Endothelial cell of umbilical vein (primary cell): ENCODE measurements at regions not wholly inside any gene's neighbourhood (a gene's known extent, or its start where the extent isn't known, plus 50 kb on each side); places are given as distances from the start of the nearest gene placed in this dataset.

Experiments used
- BruUV-seq: library from RNA; stranded (reverse); fragments of 400-500 nt; replicated peaks from 2 replicates; lab custom pipeline; 2021; lab: Mats Ljungman, UMichigan
- CTCF ChIA-PET: fragments of 300-600, 350-600 bp; sonication (Branson Sonifier 250); formaldehyde crosslinking; loops from one replicate; lab custom pipeline; 2021; ENCODE audit warnings: antibody characterized with exemption, inconsistent platforms; lab: Charles Lee
- POLR2A ChIA-PET: fragments of 300-600, 350-600 bp; sonication (Branson Sonifier 250); formaldehyde crosslinking; loops from one replicate; lab custom pipeline; 2021; ENCODE audit warnings: antibody characterized with exemption, inconsistent platforms; lab: Charles Lee
- DNase-seq: peaks from one replicate; pipeline ENCODE4 v3.0.0-alpha.2; 2011; ENCODE audit warnings: low read depth, low spot score
- FAIRE-seq: peaks from 2 replicates; lab custom pipeline; 2011; peaks lifted over from hg19 to GRCh38; lab: Jason Lieb, UNC
- H2AFZ ChIP-seq: 2 replicates; pipeline ENCODE4 v1.6.0; 2012; ENCODE audit warnings: low read depth, low read length, control low read depth, inconsistent platforms
- H3K27ac ChIP-seq: 2 replicates; pipeline ENCODE4 v1.5.1; 2011; ENCODE audit warnings: low read depth, mild to moderate bottlenecking, control low read depth, low read length, moderate library complexity; ENCODE audit not compliant: insufficient read depth
- H3K27me3 ChIP-seq, 2 experiments: 2 replicates each; pipeline versions ENCODE4 v1.6.0 to v1.6.1; 2011; ENCODE audit warnings: low read length in 2 of 2, mixed read lengths in 1 of 2; ENCODE audit not compliant: control insufficient read depth in 2 of 2, insufficient read depth in 2 of 2
- H3K36me3 ChIP-seq, 2 experiments: 2 replicates in 1 of 2; 3 replicates in 1 of 2; pipeline ENCODE4 v1.5.1; 2011; ENCODE audit warnings: low read length in 2 of 2, mild to moderate bottlenecking in 1 of 2, moderate library complexity in 1 of 2; ENCODE audit not compliant: control insufficient read depth in 2 of 2, insufficient read depth in 2 of 2; ENCODE audit errors: extremely low read depth in 1 of 2
- H3K4me1 ChIP-seq: 3 replicates; pipeline ENCODE4 v1.5.1; 2011; ENCODE audit warnings: mild to moderate bottlenecking, low read length; ENCODE audit not compliant: control insufficient read depth, insufficient read depth; ENCODE audit errors: extremely low read depth
- H3K4me2 ChIP-seq: 2 replicates; pipeline ENCODE4 v1.6.1; 2011; ENCODE audit warnings: low read length, control low read depth, mixed read lengths; ENCODE audit not compliant: insufficient read depth
- H3K4me3 ChIP-seq, 3 experiments: fragments of 200-600 bp in 1 of 3; sonication (generic), shearing (Covaris generic) in 1 of 3; replicated peaks in 1 of 3; 2 replicates each; pipeline ENCODE4 v1.5.1; 2011 to 2016; ENCODE audit warnings: control low read depth in 3 of 3, low read length in 3 of 3, mild to moderate bottlenecking in 2 of 3, inconsistent platforms in 1 of 3, low read depth in 1 of 3, moderate library complexity in 1 of 3; ENCODE audit not compliant: insufficient read depth in 1 of 3
- H3K79me2 ChIP-seq: 2 replicates; pipeline ENCODE4 v1.6.0; 2012; ENCODE audit warnings: low read length, inconsistent platforms; ENCODE audit not compliant: control insufficient read depth, insufficient read depth
- H3K9ac ChIP-seq: replicated peaks from 2 replicates; pipeline ENCODE3; 2011; ENCODE audit warnings: low read length, control low read depth; ENCODE audit not compliant: insufficient read depth; ENCODE audit errors: extremely low read depth
- H3K9me1 ChIP-seq: replicated peaks from 3 replicates; pipeline ENCODE4 v1.6.0; 2011; ENCODE audit warnings: mild to moderate bottlenecking, low read length; ENCODE audit not compliant: control insufficient read depth, insufficient read depth; ENCODE audit errors: extremely low read depth
- H3K9me3 ChIP-seq: replicated peaks from 2 replicates; pipeline ENCODE4 v1.5.1; 2012; ENCODE audit warnings: low read length, inconsistent platforms; ENCODE audit not compliant: control insufficient read depth, insufficient read depth
- H4K20me1 ChIP-seq: replicated peaks from 2 replicates; pipeline ENCODE3; 2011; ENCODE audit warnings: mild to moderate bottlenecking, low read length; ENCODE audit not compliant: control insufficient read depth, insufficient read depth; ENCODE audit errors: extremely low read depth
- EZH2 ChIP-seq: IDR thresholded peaks from 2 replicates; pipeline ENCODE4 v1.6.1; 2012; ENCODE audit warnings: borderline replicate concordance, low read depth, mild to moderate bottlenecking, moderate library complexity, low read length, inconsistent platforms; ENCODE audit not compliant: severe bottlenecking
- FOS ChIP-seq: IDR thresholded peaks from 2 replicates; pipeline ENCODE4 v1.6.1; 2011; ENCODE audit warnings: mild to moderate bottlenecking, low read length, moderate library complexity, borderline replicate concordance; ENCODE audit not compliant: insufficient read depth
- GATA2 ChIP-seq: IDR thresholded peaks from 2 replicates; pipeline ENCODE4 v1.7.0; 2011; ENCODE audit warnings: low read depth, mild to moderate bottlenecking, moderate library complexity, mixed read lengths, low read length; ENCODE audit not compliant: insufficient read length, insufficient read depth
- JUN ChIP-seq: IDR thresholded peaks from 2 replicates; pipeline ENCODE4 v1.6.1; 2011; ENCODE audit warnings: borderline replicate concordance, low read depth; ENCODE audit not compliant: insufficient read length, insufficient read depth
- MAX ChIP-seq: IDR thresholded peaks from 2 replicates; pipeline ENCODE4 v1.6.1; 2011; ENCODE audit not compliant: insufficient read depth, insufficient read length
- MYC ChIP-seq: IDR thresholded peaks from one replicate; pipeline ENCODE4 v1.6.1; 2011; ENCODE audit warnings: mild to moderate bottlenecking, low read depth, low read length
- POLR2A ChIP-seq: IDR thresholded peaks from 2 replicates; pipeline ENCODE4 v1.6.1; 2012; ENCODE audit warnings: low read depth, mild to moderate bottlenecking, control low read depth, low read length
- POLR2AphosphoS5 ChIP-seq: IDR thresholded peaks from 2 replicates; pipeline ENCODE4 v1.6.1; 2012; ENCODE audit warnings: low read depth, mild to moderate bottlenecking, control low read depth, low read length, moderate library complexity; ENCODE audit not compliant: insufficient read depth
- dilution Hi-C: fragments of 300-500 bp; cut with MboI; formaldehyde crosslinking; loops from one replicate; pipeline ENCODE4 v1.15.0; 2019; ENCODE audit warnings: low sequenced_read_pairs; ENCODE audit not compliant: extremely low pct_ligation_motif_present
- intact Hi-C: fragments of 100-400 bp; cut with micrococcal nuclease; formaldehyde crosslinking; loops from one replicate; pipeline ENCODE4 v1.10.0; 2022
- TF ChIP-seq, protein P1 (sequence below), 2 donors: IDR thresholded peaks; 1 replicate in 1 of 2; 2 replicates in 1 of 2; pipeline ENCODE4 v1.5.1; 2011; ENCODE audit warnings: low read length in 2 of 2, mild to moderate bottlenecking in 2 of 2, moderate library complexity in 2 of 2, control low read depth in 1 of 2, inconsistent platforms in 1 of 2, low read depth in 1 of 2; ENCODE audit not compliant: insufficient read depth in 1 of 2; ENCODE audit errors: extremely low read depth in 1 of 2

GRCh38 chr13:94901070-94901469 is 188.7 kb upstream of the SOX21 start:
- Histone ChIP-seq H3K79me2 (no peaks in the 10 kb centered on the region), H2AFZ (no peak overlapping the region), H4K20me1 (no peaks in the 10 kb centered on the region), H3K36me3 (no peaks in the 10 kb centered on the region), H3K27ac (no peak overlapping the region), H3K4me2 (no peak overlapping the region), H3K9me3 (no peaks in the 10 kb centered on the region), H3K9me1 (no peaks in the 10 kb centered on the region), H3K27me3 (peaks cover 0 to 10% of the 10 kb centered on the region in 2 experiments), H3K9ac (no peak overlapping the region), H3K4me3 (no peak overlapping the region), H3K4me1 (no peaks in the 10 kb centered on the region)
- dilution Hi-C loops (no loop called here), intact Hi-C loops (no loop called here)
- no TSS peak for BruUV-seq
- no peak for DNase-seq
- no peak for FAIRE-seq
- ChIA-PET POLR2A (no interaction called here), CTCF (no interaction called here)
- TF ChIP-seq EZH2 (no peak), JUN (no peak), POLR2A (no peak), MAX (no peak), FOS (no peak), MYC (no peak), POLR2AphosphoS5 (no peak), GATA2 (no peak)
- TF ChIP-seq, protein P1, sequence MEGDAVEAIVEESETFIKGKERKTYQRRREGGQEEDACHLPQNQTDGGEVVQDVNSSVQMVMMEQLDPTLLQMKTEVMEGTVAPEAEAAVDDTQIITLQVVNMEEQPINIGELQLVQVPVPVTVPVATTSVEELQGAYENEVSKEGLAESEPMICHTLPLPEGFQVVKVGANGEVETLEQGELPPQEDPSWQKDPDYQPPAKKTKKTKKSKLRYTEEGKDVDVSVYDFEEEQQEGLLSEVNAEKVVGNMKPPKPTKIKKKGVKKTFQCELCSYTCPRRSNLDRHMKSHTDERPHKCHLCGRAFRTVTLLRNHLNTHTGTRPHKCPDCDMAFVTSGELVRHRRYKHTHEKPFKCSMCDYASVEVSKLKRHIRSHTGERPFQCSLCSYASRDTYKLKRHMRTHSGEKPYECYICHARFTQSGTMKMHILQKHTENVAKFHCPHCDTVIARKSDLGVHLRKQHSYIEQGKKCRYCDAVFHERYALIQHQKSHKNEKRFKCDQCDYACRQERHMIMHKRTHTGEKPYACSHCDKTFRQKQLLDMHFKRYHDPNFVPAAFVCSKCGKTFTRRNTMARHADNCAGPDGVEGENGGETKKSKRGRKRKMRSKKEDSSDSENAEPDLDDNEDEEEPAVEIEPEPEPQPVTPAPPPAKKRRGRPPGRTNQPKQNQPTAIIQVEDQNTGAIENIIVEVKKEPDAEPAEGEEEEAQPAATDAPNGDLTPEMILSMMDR (IDR thresholded peaks at IDR 0.05; ENCODE audit: extremely low read depth in 1 of 2, insufficient read depth in 1 of 2, low read depth in 1 of 2, low read length in 2 of 2) = no peak
